GM12878 (cell line): ENCODE measurements at regions not wholly inside any gene's neighbourhood (a gene's known extent, or its start where the extent isn't known, plus 50 kb on each side); places are given as distances from the start of the nearest gene placed in this dataset.

ENCODE experiments used
- ATAC-seq: fragments of 200-7000 bp; cut with Tn5 transposase; 3 replicates; pipeline ENCODE4 v1.9.1; 2020; ENCODE audit warnings: mild to moderate bottlenecking, moderate library complexity
- BruUV-seq: library from RNA; stranded (reverse); fragments of 400-500 nt; replicated peaks from 2 replicates; lab custom pipeline; 2021; lab: Mats Ljungman, UMichigan
- CTCF ChIA-PET: fragments of 300-600 bp; sonication (Branson Sonifier 250); formaldehyde crosslinking; extraction: SDS; loops from one replicate; lab custom pipeline; 2021; ENCODE audit warnings: inconsistent platforms; lab: Yijun Ruan, JAX
- POLR2A ChIA-PET: fragments of 350-600 bp; formaldehyde crosslinking; extraction: SDS; loops from one replicate; lab custom pipeline; 2021; ENCODE audit warnings: inconsistent platforms; lab: Charles Lee
- RAD21 ChIA-PET: fragments of 300-600 bp; sonication (Branson Sonifier 250); formaldehyde crosslinking; loops from one replicate; lab custom pipeline; 2023; ENCODE audit warnings: antibody characterized with exemption; ENCODE audit not compliant: unreplicated experiment; lab: Charles Lee
- SMC1A ChIA-PET: fragments of 300-600 bp; sonication (Branson Sonifier 250); formaldehyde crosslinking; loops from one replicate; lab custom pipeline; 2023; ENCODE audit not compliant: unreplicated experiment, uncharacterized antibody; lab: Charles Lee
- DNase-seq: peaks from one replicate; pipeline ENCODE4 v3.0.0-alpha.2; 2011; ENCODE audit warnings: low read depth, low spot score
- FAIRE-seq: peaks from 3 replicates; lab custom pipeline; 2011; peaks lifted over from hg19 to GRCh38; lab: Jason Lieb, UNC
- H2AFZ ChIP-seq: 2 replicates; pipeline ENCODE4 v1.6.0; 2011; ENCODE audit warnings: low read depth, low read length, control low read depth; ENCODE audit not compliant: control insufficient read depth
- H3K27ac ChIP-seq: 2 replicates; pipeline ENCODE4 v1.5.1; 2011; ENCODE audit warnings: control low read depth; ENCODE audit not compliant: control insufficient read depth, insufficient read depth
- H3K27me3 ChIP-seq, 2 experiments: replicated peaks in 1 of 2; 2 replicates each; pipeline versions ENCODE4 v1.6.0 to v1.6.1; 2011; ENCODE audit warnings: low read length in 1 of 2; ENCODE audit not compliant: control insufficient read depth in 2 of 2, insufficient read depth in 2 of 2
- H3K36me3 ChIP-seq, 2 experiments: 2 replicates each; pipeline ENCODE4 v1.5.1; 2011; ENCODE audit warnings: low read length in 1 of 2; ENCODE audit not compliant: control insufficient read depth in 2 of 2, insufficient read depth in 2 of 2
- H3K4me1 ChIP-seq: 2 replicates; pipeline ENCODE4 v1.6.1; 2011; ENCODE audit warnings: mild to moderate bottlenecking, low read length, moderate library complexity, mixed read lengths; ENCODE audit not compliant: control insufficient read depth, insufficient read depth
- H3K4me2 ChIP-seq: 2 replicates; pipeline ENCODE4 v1.6.0; 2011; ENCODE audit warnings: control low read depth; ENCODE audit not compliant: control insufficient read depth, insufficient read depth
- H3K4me3 ChIP-seq: fragments of 200-600 bp; sonication (generic); 2 replicates; pipeline ENCODE4 v1.5.1; 2016
- H3K79me2 ChIP-seq: 2 replicates; pipeline ENCODE4 v1.6.0; 2011; ENCODE audit warnings: low read length; ENCODE audit not compliant: control insufficient read depth, insufficient read depth
- H3K9ac ChIP-seq: 2 replicates; pipeline ENCODE4 v1.8.0; 2011; ENCODE audit warnings: low read length, control low read depth, mixed read lengths; ENCODE audit not compliant: control insufficient read depth, insufficient read depth
- H3K9me3 ChIP-seq: replicated peaks from 3 replicates; pipeline ENCODE4 v1.5.1; 2011; ENCODE audit warnings: mild to moderate bottlenecking, low read length; ENCODE audit not compliant: control insufficient read depth, insufficient read depth
- H4K20me1 ChIP-seq: 2 replicates; pipeline ENCODE4 v1.6.0; 2011; ENCODE audit not compliant: control insufficient read depth, insufficient read depth
- CHD4 ChIP-seq: fragments of 200-600 bp; sonication (generic); IDR thresholded peaks from 2 replicates; pipeline ENCODE4 v1.6.1; 2016; ENCODE audit warnings: mild to moderate bottlenecking
- CREB1 ChIP-seq: IDR thresholded peaks from 2 replicates; pipeline ENCODE4 v1.6.1; 2012; ENCODE audit warnings: low read depth, mild to moderate bottlenecking, inconsistent platforms
- EGR1 ChIP-seq, 2 experiments: IDR thresholded peaks; 1 replicate in 1 of 2; 2 replicates in 1 of 2; pipeline ENCODE4 v1.6.1; 2011 to 2012; ENCODE audit warnings: low read depth in 2 of 2, low read length in 2 of 2, borderline replicate concordance in 1 of 2, mild to moderate bottlenecking in 1 of 2, moderate library complexity in 1 of 2
- GATAD2B ChIP-seq: fragments of 450-650 bp; conservative IDR thresholded peaks from 2 replicates; pipeline ENCODE4 v1.6.1; 2017; ENCODE audit warnings: low read depth, mild to moderate bottlenecking, moderate library complexity
- MEF2B ChIP-seq: fragments of 450-650 bp; IDR thresholded peaks from 2 replicates; pipeline ENCODE4 v1.6.1; 2018; ENCODE audit warnings: mild to moderate bottlenecking, moderate library complexity; ENCODE audit not compliant: partially characterized antibody, poor library complexity, severe bottlenecking
- NR2C2 ChIP-seq: IDR thresholded peaks from 2 replicates; pipeline ENCODE4 v1.6.1; 2011; ENCODE audit warnings: borderline replicate concordance, low read depth; ENCODE audit not compliant: control insufficient read depth, insufficient read length
- NR2F1 ChIP-seq: fragments of 450-650 bp; conservative IDR thresholded peaks from 2 replicates; pipeline ENCODE4 v1.6.1; 2017; ENCODE audit warnings: mild to moderate bottlenecking
- PAX5 ChIP-seq: IDR thresholded peaks from 2 replicates; pipeline ENCODE4 v1.6.1; 2011; ENCODE audit warnings: low read depth, low read length, borderline replicate concordance
- POLR2A ChIP-seq: IDR thresholded peaks from 2 replicates; pipeline ENCODE4 v1.6.1; 2011; ENCODE audit warnings: low read depth, mild to moderate bottlenecking, low read length
- POLR2AphosphoS2 ChIP-seq: IDR thresholded peaks from 2 replicates; pipeline ENCODE4 v1.6.1; 2011; ENCODE audit warnings: low read depth, mild to moderate bottlenecking, low read length, improper control_type of control experiment, moderate library complexity
- POU2F2 ChIP-seq: IDR thresholded peaks from 3 replicates; pipeline ENCODE4 v1.6.1; 2011; ENCODE audit warnings: low read depth, mild to moderate bottlenecking, low read length, borderline replicate concordance
- RBBP5 ChIP-seq: fragments of 200-600 bp; sonication (generic); conservative IDR thresholded peaks from 2 replicates; pipeline ENCODE4 v1.6.1; 2016
- RCOR1 ChIP-seq: conservative IDR thresholded peaks from 2 replicates; pipeline ENCODE4 v1.6.1; 2012; ENCODE audit warnings: low read depth, low read length, improper control_type of control experiment
- SP1 ChIP-seq: IDR thresholded peaks from one replicate; pipeline ENCODE4 v1.6.1; 2011; ENCODE audit warnings: low read depth, low read length
- SREBF1 ChIP-seq: IDR thresholded peaks from 2 replicates; pipeline ENCODE4 v1.6.1; 2012; ENCODE audit warnings: mild to moderate bottlenecking, low read length
- SRF ChIP-seq, 2 experiments: IDR thresholded peaks; 2 replicates each; pipeline ENCODE4 v1.6.1; 2011; ENCODE audit warnings: low read depth in 2 of 2, low read length in 2 of 2, mild to moderate bottlenecking in 1 of 2, moderate library complexity in 1 of 2
- STAT3 ChIP-seq: IDR thresholded peaks from 2 replicates; pipeline ENCODE4 v1.6.1; 2011; ENCODE audit warnings: low read depth, low read length, improper control_type of control experiment
- TAF1 ChIP-seq: IDR thresholded peaks from 2 replicates; pipeline ENCODE4 v1.6.1; 2011; ENCODE audit warnings: mild to moderate bottlenecking, low read depth, low read length, borderline replicate concordance
- TARDBP ChIP-seq: IDR thresholded peaks from 2 replicates; pipeline ENCODE4 v1.6.1; 2016; ENCODE audit warnings: borderline replicate concordance
- TCF3 ChIP-seq: IDR thresholded peaks from 2 replicates; pipeline ENCODE4 v1.6.1; 2012; ENCODE audit warnings: low read depth, mild to moderate bottlenecking, low read length, borderline replicate concordance; ENCODE audit not compliant: insufficient read depth
- ZNF24 ChIP-seq: fragments of 450-650 bp; IDR thresholded peaks from 2 replicates; pipeline ENCODE4 v1.6.1; 2017; ENCODE audit warnings: antibody characterized with exemption, mild to moderate bottlenecking
- ZNF622 ChIP-seq: fragments of 450-650 bp; IDR thresholded peaks from 2 replicates; pipeline ENCODE4 v1.6.1; 2017; ENCODE audit warnings: mild to moderate bottlenecking, inconsistent platforms
- ZSCAN29 ChIP-seq: fragments of 450-650 bp; IDR thresholded peaks from 2 replicates; pipeline ENCODE4 v1.6.1; 2017; ENCODE audit warnings: mild to moderate bottlenecking, moderate library complexity
- WGBS: methylation state at CpG from one replicate; pipeline ENCODE4 v1.1.6; 2016; ENCODE audit warnings: low lambda C conversion rate; ENCODE audit not compliant: insufficient replicate concordance, insufficient coverage; ENCODE audit errors: missing lambda C conversion rate; 5-methylcytosine and 5-hydroxymethylcytosine counted together
- in situ Hi-C: fragments of 300-500 bp; cut with MboI; formaldehyde crosslinking; loops from 9 replicates; pipeline ENCODE4 v1.14.3; 2018; ENCODE audit warnings: mixed read lengths
- intact Hi-C: fragments of 100-400 bp; cut with micrococcal nuclease; formaldehyde crosslinking; loops from one replicate; pipeline ENCODE4 v1.14.2; 2022; ENCODE audit not compliant: unreplicated experiment

- no peak for ATAC-seq
- 38% methylated on average over 1 of the region's 1 CpG for WGBS
- H3K4me2 ChIP-seq = no peak overlapping the region
Measured at GRCh38 chr14:34335968-34336367, 126.1 kb downstream of the SPTSSA start.

GRCh38 chr14:34334329-34334728 is 127.7 kb downstream of the SPTSSA start:
- CTCF ChIA-PET = interaction anchor here (0.6 to 1.5 kb wide), 4 partner anchors 9 to 1623 kb away, joined by 3 to 6 read pairs (median 4); no protein-coding TSS in a partner anchor
- DNase-seq (no peak), FAIRE-seq (no peak), ATAC-seq (no peak)
- in situ Hi-C loops = loop anchor here (25.0 kb wide), 1 partner anchor 1078 kb away; the partner anchor contains the start of gene NFKBIA
- Histone ChIP-seq H3K9ac (no peak overlapping the region), H4K20me1 (no peaks in the 10 kb centered on the region), H3K4me2 (no peak overlapping the region), H3K27me3 (no peaks in the 10 kb centered on the region), H3K4me3 (no peak overlapping the region), H3K36me3 (no peaks in the 10 kb centered on the region), H3K9me3 (no peaks in the 10 kb centered on the region; the same call in 2 of the 3 replicates), H2AFZ (no peak overlapping the region), H3K27ac (no peak overlapping the region), H3K4me1 (peaks cover 15% of the 10 kb centered on the region), H3K79me2 (no peaks in the 10 kb centered on the region)
- BruUV-seq = no TSS peak
- RAD21 ChIA-PET = interaction anchor here (0.5 kb wide), 1 partner anchor 57 kb away, joined by 3 read pairs; no protein-coding TSS in a partner anchor
- POLR2A ChIA-PET = no interaction called here
- intact Hi-C loops = loop anchor here (5.0 kb wide), 3 partner anchors 128 to 1088 kb away; partner anchors contain the start of genes EAPP and SPTSSA
- SMC1A ChIA-PET = interaction anchor here (0.6 kb wide), 1 partner anchor 40 kb away, joined by 3 read pairs; no protein-coding TSS in a partner anchor
- TF ChIP-seq STAT3 (no peak), ZNF24 (no peak), SP1 (no peak), ZNF622 (no peak), SRF (IDR thresholded peaks at IDR 0.05; ENCODE audit: low read depth in 2 of 2, low read length in 2 of 2) (no peak), TARDBP (no peak), TCF3 (no peak), TAF1 (no peak), RCOR1 (no peak)

More at GRCh38 chr14:34335968-34336367, 126.1 kb downstream of the SPTSSA start:
- Histone ChIP-seq H3K79me2 (no peaks in the 10 kb centered on the region), H3K9ac (no peak overlapping the region), H3K27me3 (no peaks in the 10 kb centered on the region), H2AFZ (no peak overlapping the region; the same call in 1 of the 2 replicates), H3K4me3 (no peak overlapping the region), H3K36me3 (no peaks in the 10 kb centered on the region), H3K4me1 (peaks cover 15% of the 10 kb centered on the region), H3K9me3 (no peaks in the 10 kb centered on the region; the same call in 2 of the 3 replicates), H3K27ac (no peak overlapping the region), H4K20me1 (no peaks in the 10 kb centered on the region)
- CTCF ChIA-PET = interaction anchor here (1.0 to 1.2 kb wide), 2 partner anchors 10 to 1077 kb away, joined by 3 read pairs; no protein-coding TSS in a partner anchor
- TF ChIP-seq ZSCAN29 (no peak), POLR2AphosphoS2 (no peak), CREB1 (no peak), RBBP5 (no peak), CHD4 (no peak), POLR2A (no peak), NR2F1 (no peak), POU2F2 (no peak), NR2C2 (no peak), GATAD2B (no peak), MEF2B (no peak), PAX5 (no peak), EGR1 (IDR thresholded peaks at IDR 0.05; ENCODE audit: borderline replicate concordance in 1 of 2, low read depth in 2 of 2, low read length in 2 of 2) (no peak), SREBF1 (no peak)
- BruUV-seq = no TSS peak
- no peak for FAIRE-seq
- no peak for DNase-seq
- in situ Hi-C loops = loop anchor here (25.0 kb wide), 1 partner anchor 1076 kb away; the partner anchor contains the start of gene NFKBIA
- POLR2A ChIA-PET = no interaction called here
- intact Hi-C loops = no loop called here
- RAD21 ChIA-PET = no interaction called here
- SMC1A ChIA-PET = interaction anchor here (0.9 kb wide), 1 partner anchor 18 kb away, joined by 3 read pairs; no protein-coding TSS in a partner anchor
